ENCODE measurements at regions not wholly inside any gene's neighbourhood (a gene's known extent, or its start where the extent isn't known, plus 50 kb on each side); places are given as distances from the start of the nearest gene placed in this dataset.

GRCh38 chr13:33953203-33953602 is 135.3 kb downstream of the RFC3 start:
- DNase-seq (no peak), ATAC-seq (no peak)

- ATAC-seq = no peak
- DNase-seq = no peak
Observed at GRCh38 chr13:33953781-33954180, 135.8 kb downstream of the RFC3 start.

DNA sequence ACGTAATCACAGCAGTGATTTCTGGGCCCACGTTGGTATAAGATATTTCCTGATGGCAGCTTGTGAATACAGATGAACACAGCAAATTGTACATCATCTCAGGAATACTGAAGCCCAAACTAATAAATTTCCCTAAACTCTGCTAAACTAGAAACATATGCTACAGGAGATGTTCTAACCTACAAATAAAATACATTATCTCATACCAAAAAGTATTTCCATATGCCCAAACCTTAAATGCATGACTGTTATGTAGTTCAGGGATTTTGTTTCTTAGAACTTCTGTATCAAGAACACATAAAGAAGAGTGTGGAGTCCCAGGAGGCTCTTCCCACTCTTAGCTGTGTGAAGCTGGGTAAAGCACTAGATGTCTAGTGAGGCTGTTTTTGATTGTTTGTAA is 138.4 kb downstream of the RFC3 start:
- ATAC-seq = no peak

DNA sequence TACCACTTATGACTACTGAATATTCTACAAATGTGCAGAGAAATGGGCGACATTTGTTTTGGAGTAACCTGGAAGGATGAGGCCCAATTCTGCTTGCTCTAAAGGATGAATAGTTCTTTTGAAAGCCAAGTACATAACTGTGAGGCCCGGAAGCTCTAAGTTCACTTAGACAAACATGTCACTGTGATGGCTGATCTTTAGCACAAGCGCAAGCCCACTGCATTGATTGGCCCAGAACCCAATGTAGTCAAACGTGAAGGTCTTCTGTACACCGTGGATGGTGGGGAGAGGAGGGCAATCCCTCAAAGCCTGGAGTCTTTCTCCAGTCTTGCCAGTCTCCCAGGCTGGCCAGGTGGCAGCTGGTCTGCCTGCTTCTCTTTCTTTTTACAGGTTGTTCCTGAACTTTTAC is 139.6 kb downstream of the RFC3 start:
- ATAC-seq = no peak
- no peak for DNase-seq

More for the DNA sequence above, 138.4 kb downstream of the RFC3 start:
- no peak for DNase-seq

GRCh38 chr13:33958964-33959363 is 141.0 kb downstream of the RFC3 start:
- ATAC-seq = no peak
- DNase-seq = no peak

GRCh38 chr13:33963134-33963533 is 145.2 kb downstream of the RFC3 start:
- DNase-seq (no peak), ATAC-seq (no peak)

DNA sequence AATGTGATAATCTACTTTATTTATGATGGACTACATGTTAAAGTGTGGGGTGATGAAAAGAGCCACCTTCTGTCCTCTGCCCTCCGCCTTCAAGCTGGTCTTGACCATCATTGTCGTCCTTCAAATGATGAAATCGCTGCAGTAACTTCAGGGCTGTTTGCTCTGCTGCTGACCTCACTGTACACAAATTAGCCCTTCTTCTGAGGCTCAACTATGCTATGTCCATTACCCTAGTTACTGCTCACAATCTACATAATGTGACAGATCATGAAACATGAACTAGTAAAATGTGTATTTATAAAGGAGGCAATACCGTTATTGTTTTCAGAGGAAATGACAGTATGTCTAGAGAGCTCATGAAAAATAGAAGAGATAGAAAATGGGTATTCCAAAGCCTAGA is 145.9 kb downstream of the RFC3 start:
- ATAC-seq (no peak), DNase-seq (no peak)

- ATAC-seq (no peak), DNase-seq (no peak)
Observed at GRCh38 chr13:33968520-33969507, 150.9 kb downstream of the RFC3 start.

DNA sequence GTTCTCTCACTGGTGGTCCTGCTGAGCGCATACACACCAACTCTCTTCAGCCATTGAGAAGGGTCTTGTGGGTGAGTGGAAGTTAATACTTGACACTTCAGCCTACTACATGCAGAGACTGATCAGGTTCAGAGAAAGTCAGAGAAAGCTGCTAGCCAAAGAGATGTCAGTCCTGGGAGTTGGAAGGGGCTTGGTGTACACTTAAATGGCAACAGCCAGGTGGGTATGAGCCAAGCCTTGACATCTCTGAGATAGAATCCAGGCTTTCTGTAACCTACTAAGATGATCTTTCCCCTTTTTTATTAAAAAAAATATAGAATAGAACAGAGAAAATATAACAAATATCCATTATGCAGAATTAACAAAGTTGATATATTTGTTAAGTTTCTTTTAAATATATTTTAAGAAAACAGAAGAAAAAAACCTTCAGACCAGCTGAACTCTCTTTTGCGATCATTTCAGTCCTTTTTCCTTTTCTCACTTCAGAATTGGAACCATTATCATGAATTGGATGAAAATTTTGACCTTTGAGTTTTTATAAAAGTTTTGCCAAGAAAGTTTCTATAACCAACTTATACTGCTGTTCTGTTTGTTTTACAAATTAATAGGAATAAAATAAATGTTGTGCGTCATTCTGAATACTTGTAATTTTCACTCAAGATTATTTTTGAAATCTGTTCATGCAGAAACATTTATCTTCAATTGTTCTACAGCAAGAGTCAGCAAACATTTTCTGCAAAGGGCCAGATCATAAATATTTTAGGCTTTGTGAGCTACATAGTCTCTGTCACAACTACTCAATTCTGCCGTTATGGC is 153.0 kb downstream of the RFC3 start:
- ATAC-seq (no peak), DNase-seq (no peak)

DNA sequence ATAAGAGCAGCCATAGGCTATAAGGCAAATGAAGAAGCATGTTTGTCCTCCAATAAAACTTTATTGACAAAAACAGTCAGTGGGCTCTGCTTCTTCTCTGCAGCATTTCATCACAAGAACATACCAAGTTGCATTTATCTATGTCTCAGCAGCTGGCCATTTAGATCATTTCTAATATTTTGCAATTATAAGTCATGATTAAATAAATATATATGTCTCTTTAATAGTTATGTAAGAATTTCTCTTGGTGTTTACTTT is 153.5 kb downstream of the RFC3 start:
- no peak for ATAC-seq
- no peak for DNase-seq

GRCh38 chr13:33973194-33973593 is 155.2 kb downstream of the RFC3 start:
- no peak for ATAC-seq
- no peak for DNase-seq

- DNase-seq (no peak), ATAC-seq (no peak)
Observed at GRCh38 chr13:33976965-33977364, 159.0 kb downstream of the RFC3 start.

GRCh38 chr13:33978653-33979052 is 160.7 kb downstream of the RFC3 start:
- no peak for ATAC-seq
- no peak for DNase-seq

DNA sequence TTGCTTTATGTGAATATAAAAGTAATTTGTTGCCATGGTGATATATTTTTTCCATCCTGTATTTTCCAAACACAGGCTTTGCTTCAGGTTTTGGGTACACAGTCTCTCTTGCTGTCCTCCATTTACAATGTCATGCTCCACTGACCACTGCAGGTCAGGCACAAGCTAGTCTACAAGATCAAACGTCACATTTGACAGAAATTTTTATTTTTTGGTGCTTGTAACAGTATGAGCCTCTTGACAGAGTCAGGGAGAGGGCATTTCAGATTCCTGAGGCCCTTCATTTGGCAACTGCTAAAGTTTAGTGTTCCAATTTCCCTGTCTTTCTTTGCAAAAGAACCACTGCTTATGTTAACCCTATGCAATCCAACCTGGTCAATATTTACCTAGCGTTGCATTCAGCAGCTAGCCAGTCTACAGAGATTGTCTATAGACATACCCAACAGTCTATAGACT is 175.0 kb downstream of the RFC3 start:
- ATAC-seq = no peak
- no peak for DNase-seq

GRCh38 chr13:33994198-33994597 is 176.2 kb downstream of the RFC3 start:
- ATAC-seq = no peak
- no peak for DNase-seq

DNA sequence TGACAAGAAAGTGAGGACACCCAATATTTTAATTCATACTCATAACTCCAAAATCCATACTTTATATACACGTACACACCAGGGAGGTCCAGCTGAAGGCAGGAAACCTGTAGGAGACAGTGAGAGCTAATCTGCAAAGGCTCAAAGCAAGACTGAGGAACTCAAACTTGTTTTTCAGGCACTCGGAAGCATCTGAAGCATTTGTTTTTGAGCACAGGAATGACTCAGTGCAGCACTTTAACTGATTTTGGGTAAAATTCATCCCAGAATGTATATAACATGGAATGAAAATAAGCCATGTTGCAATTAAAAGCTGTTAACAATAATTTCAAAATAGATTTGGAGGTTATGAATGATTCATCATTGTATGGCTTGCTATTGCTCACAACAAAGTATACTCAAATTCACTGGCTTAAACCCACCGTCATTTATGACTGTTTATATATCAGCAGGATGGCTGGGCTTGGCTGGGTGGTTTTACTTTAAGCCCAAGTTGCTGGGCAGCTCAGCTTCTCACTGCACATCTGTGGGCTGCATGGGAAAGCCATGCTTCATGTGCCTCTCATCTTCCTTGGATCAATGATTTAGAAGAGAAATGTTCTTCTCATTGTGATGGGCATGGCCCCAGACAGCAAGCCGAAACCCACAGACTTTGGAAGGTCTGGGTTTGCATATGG is 177.0 kb downstream of the RFC3 start:
- ATAC-seq (no peak), DNase-seq (no peak)

DNA sequence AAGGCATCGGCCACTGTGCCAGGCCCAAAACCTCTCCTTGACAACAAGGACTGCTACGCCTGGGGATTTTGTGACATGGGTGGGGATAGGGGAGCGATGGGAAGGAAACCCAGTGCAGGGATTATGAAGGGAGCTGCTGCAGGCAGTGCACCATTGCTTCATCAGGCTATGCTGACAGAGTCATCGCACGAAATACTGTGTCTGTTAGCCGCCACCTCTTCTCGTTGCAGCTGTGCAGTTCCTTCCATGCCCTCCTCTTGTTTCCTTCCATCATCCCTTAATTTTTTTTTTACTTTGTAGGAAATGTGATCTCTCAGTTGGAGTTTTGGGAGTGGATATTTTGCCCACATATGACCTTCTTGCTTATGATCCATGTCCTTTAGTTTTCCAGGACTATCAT is 178.7 kb downstream of the RFC3 start:
- no peak for ATAC-seq

GRCh38 chr13:33997574-33997973 is 179.6 kb downstream of the RFC3 start:
- DNase-seq (no peak), ATAC-seq (no peak)

More for the DNA sequence above, 178.7 kb downstream of the RFC3 start:
- DNase-seq = no peak

DNA sequence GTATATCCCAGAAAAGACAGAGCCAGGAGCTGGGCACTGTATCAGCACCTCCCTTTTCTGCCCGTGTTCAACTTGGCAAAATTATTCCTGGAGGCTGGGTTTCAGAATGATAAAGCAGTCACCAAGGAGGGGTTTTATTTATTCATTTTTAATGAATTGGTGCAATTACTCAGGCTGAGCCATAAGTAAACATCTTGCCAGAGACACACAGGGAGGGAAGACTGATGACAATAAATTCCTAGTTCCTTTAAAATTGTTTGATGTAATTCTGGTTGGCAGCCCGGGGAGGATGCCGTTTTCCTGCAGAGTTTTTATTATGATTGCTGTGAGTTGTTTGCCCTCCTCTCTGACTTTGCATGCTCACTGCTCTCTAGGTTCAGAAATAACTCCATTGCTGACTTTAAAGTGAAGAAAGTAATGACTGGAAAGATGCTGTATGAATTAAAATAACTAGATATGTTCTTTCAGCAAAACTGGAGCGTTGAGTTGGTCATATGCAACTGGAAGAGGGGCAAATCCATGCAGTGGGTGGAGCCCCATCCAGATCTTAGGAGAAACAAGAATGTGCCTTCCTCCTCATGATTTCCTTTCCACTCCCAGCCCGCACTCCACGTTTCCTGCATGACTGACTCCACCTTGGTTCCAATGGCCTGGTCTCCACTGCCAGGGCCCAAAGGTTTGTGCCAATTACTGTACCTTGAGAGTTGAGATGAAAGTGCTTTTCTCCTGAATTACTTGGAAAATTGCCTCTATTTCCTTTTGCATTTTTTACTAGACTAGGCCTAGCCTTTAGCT is 182.1 kb downstream of the RFC3 start:
- ATAC-seq (no peak), DNase-seq (no peak)

DNA sequence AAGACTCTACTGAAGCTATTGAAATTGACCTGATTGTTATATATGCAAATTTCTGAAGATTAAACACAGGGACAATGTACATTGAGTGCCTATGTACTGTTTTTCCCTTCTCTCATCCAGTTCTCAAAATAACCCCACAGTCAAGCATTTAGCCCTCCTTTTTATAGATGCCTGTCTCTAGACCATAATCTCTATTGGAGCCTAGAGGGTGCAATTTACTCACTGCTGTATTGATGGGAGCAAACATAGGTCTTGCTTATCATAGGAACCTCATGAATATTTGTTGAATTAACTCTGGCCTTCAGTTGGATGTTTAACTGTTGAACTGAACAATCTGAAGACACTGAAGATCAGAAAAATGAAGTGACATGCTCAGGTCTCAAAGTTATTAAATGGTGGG is 183.0 kb downstream of the RFC3 start:
- DNase-seq = no peak
- ATAC-seq = no peak

DNA sequence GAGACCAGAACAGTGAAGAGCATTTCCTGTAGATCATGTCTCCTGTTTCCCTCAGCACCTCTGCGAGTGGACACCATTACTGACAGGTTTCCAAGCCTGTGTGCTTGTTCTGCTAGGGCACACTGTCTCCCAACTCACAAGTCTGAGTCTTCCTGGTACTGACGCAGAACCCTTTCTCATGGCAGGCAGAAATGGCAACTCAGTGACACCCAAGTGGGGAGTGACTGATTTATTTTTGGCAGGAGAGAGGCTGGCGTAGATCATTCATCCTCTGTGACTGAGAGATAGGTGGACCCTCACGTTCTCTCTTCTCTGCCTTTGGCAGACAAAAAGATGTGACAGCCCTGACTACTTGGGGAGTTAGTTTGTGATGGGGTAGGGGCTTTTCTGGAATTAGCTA is 183.4 kb downstream of the RFC3 start:
- DNase-seq (no peak), ATAC-seq (no peak)

GRCh38 chr13:34002141-34002540 is 184.2 kb downstream of the RFC3 start:
- ATAC-seq (no peak), DNase-seq (no peak)
